Hypothalamus (tissue), 51 donors: ENCODE measurements at regions not wholly inside any gene's neighbourhood (a gene's known extent, or its start where the extent isn't known, plus 50 kb on each side); places are given as distances from the start of the nearest gene placed in this dataset.

ENCODE experiments used
- DNase-seq, 51 donors: peaks; one replicate each; lab custom pipeline; 2025; lab: John Stamatoyannopoulos, UW

GRCh38 chr3:99466331-99466730, 172.1 kb upstream of the COL8A1 start:
- DNase-seq = no peak

GRCh38 chr3:99458013-99458412, 180.4 kb upstream of the COL8A1 start:
- DNase-seq = no peak

GRCh38 chr3:99442599-99442998, 195.8 kb upstream of the COL8A1 start:
- no peak for DNase-seq

GRCh38 chr3:99439892-99440291, 198.5 kb upstream of the COL8A1 start:
- DNase-seq = no peak

GRCh38 chr3:99434190-99434589, 204.2 kb upstream of the COL8A1 start:
- no peak for DNase-seq

GRCh38 chr3:99430348-99431134, 207.9 kb upstream of the COL8A1 start:
- DNase-seq = no peak

GRCh38 chr3:99429502-99429901, 208.9 kb upstream of the COL8A1 start:
- DNase-seq = no peak

GRCh38 chr3:99425930-99426329, 212.5 kb upstream of the COL8A1 start:
- DNase-seq = no peak

- DNase-seq = no peak
Observed at GRCh38 chr3:99419116-99419515, 219.3 kb upstream of the COL8A1 start.

GRCh38 chr3:99418709-99419108, 219.7 kb upstream of the COL8A1 start:
- DNase-seq = no peak

GRCh38 chr3:99418209-99418635, 220.2 kb upstream of the COL8A1 start:
- DNase-seq = no peak

- DNase-seq = no peak
Observed at GRCh38 chr3:99413504-99413903, 224.9 kb upstream of the COL8A1 start.

- no peak for DNase-seq
Observed at GRCh38 chr3:99410789-99411311, 227.5 kb upstream of the COL8A1 start.

GRCh38 chr3:99409961-99410360, 228.4 kb upstream of the COL8A1 start:
- DNase-seq = no peak

GRCh38 chr3:99407257-99407656, 231.1 kb upstream of the COL8A1 start:
- DNase-seq = no peak

GRCh38 chr3:99402755-99403154, 235.6 kb upstream of the COL8A1 start:
- no peak for DNase-seq

GRCh38 chr3:99400352-99400751, 238.0 kb upstream of the COL8A1 start:
- DNase-seq = no peak

GRCh38 chr3:99396651-99397275, 241.6 kb upstream of the COL8A1 start:
- no peak for DNase-seq

- no peak for DNase-seq
Observed at GRCh38 chr3:99394831-99395778, 243.3 kb upstream of the COL8A1 start.

- no peak for DNase-seq
Observed at GRCh38 chr3:99393961-99394360, 244.4 kb upstream of the COL8A1 start.

- no peak for DNase-seq
Observed at GRCh38 chr3:99388780-99389179, 249.6 kb upstream of the COL8A1 start.
